GM18858 (cell line): ENCODE measurements at regions not wholly inside any gene's neighbourhood (a gene's known extent, or its start where the extent isn't known, plus 50 kb on each side); places are given as distances from the start of the nearest gene placed in this dataset.
"Not testable (repeated sequence)": the region's sequence is repeated elsewhere in the genome, so short reads cannot be mapped to it uniquely, and the experiment has no call there.

Experiments used
- ATAC-seq: cut with Tn5 transposase; IDR thresholded peaks from one replicate; pipeline ENCODE4 v1.9.1; 2021; ENCODE audit not compliant: unreplicated experiment

- ATAC-seq: no peak
Measured at GRCh38 chr14:28297559-28297958, 469.0 kb upstream of the FOXG1 start.

GRCh38 chr14:28298156-28298555 lies 468.4 kb upstream of the FOXG1 start:
- no peak for ATAC-seq

GRCh38 chr14:28299227-28299626 lies 467.4 kb upstream of the FOXG1 start:
- no peak for ATAC-seq

GRCh38 chr14:28300356-28300755 lies 466.2 kb upstream of the FOXG1 start:
- ATAC-seq: no peak

- ATAC-seq: no peak
Measured at GRCh38 chr14:28301179-28301578, 465.4 kb upstream of the FOXG1 start.

- ATAC-seq: no peak
Measured at GRCh38 chr14:28303248-28303647, 463.3 kb upstream of the FOXG1 start.

- ATAC-seq: no peak
Measured at GRCh38 chr14:28305938-28306337, 460.6 kb upstream of the FOXG1 start.

GRCh38 chr14:28307506-28307905 lies 459.1 kb upstream of the FOXG1 start:
- ATAC-seq: no peak

- no peak for ATAC-seq
Measured at GRCh38 chr14:28308734-28309133, 457.9 kb upstream of the FOXG1 start.

GRCh38 chr14:28317890-28318675 lies 448.5 kb upstream of the FOXG1 start:
- not testable (repeated sequence) for ATAC-seq

- no peak for ATAC-seq
Measured at GRCh38 chr14:28321475-28322244, 444.9 kb upstream of the FOXG1 start.

GRCh38 chr14:28323366-28323765 lies 443.2 kb upstream of the FOXG1 start:
- no peak for ATAC-seq

GRCh38 chr14:28323951-28324741 lies 442.4 kb upstream of the FOXG1 start:
- ATAC-seq: no peak

GRCh38 chr14:28340816-28341215 lies 425.8 kb upstream of the FOXG1 start:
- no peak for ATAC-seq

GRCh38 chr14:28344381-28344780 lies 422.2 kb upstream of the FOXG1 start:
- ATAC-seq: no peak

- ATAC-seq: no peak
Measured at GRCh38 chr14:28348797-28349196, 417.8 kb upstream of the FOXG1 start.

- no peak for ATAC-seq
Measured at GRCh38 chr14:28356819-28357218, 409.8 kb upstream of the FOXG1 start.

GRCh38 chr14:28361486-28361885 lies 405.1 kb upstream of the FOXG1 start:
- no peak for ATAC-seq

- ATAC-seq: no peak
Measured at GRCh38 chr14:28365510-28365909, 401.1 kb upstream of the FOXG1 start.

GRCh38 chr14:28373721-28374120 lies 392.9 kb upstream of the FOXG1 start:
- ATAC-seq: no peak

- ATAC-seq: no peak
Measured at GRCh38 chr14:28375295-28375694, 391.3 kb upstream of the FOXG1 start.

GRCh38 chr14:28381656-28382055 lies 384.9 kb upstream of the FOXG1 start:
- no peak for ATAC-seq
